Stimulated activated CD4-positive, alpha-beta T cell treated with anti-CD3 and anti-CD28 coated beads, Interleukin-12 subunit alpha, Interleukin-12 subunit beta, amount 100 ng/mL, for 4 hours (primary cell): ENCODE measurements at regions not wholly inside any gene's neighbourhood (a gene's known extent, or its start where the extent isn't known, plus 50 kb on each side); places are given as distances from the start of the nearest gene placed in this dataset.
"Not testable (repeated sequence)": the region's sequence is repeated elsewhere in the genome, so short reads cannot be mapped to it uniquely, and the experiment has no call there.

Experiments
- DNase-seq: peaks from one replicate; pipeline ENCODE4 v3.0.0-alpha.2; 2020

GRCh38 chr4:54842656-54843055 lies 184.9 kb downstream of the KIT start:
- DNase-seq: no peak

GRCh38 chr4:54842226-54842625 lies 184.5 kb downstream of the KIT start:
- no peak for DNase-seq

- DNase-seq: no peak
Observed at GRCh38 chr4:54840992-54841768, 183.4 kb downstream of the KIT start.

GRCh38 chr4:54840430-54840829 lies 182.7 kb downstream of the KIT start:
- no peak for DNase-seq

GRCh38 chr4:54838301-54838700 lies 180.5 kb downstream of the KIT start:
- no peak for DNase-seq

DNA sequence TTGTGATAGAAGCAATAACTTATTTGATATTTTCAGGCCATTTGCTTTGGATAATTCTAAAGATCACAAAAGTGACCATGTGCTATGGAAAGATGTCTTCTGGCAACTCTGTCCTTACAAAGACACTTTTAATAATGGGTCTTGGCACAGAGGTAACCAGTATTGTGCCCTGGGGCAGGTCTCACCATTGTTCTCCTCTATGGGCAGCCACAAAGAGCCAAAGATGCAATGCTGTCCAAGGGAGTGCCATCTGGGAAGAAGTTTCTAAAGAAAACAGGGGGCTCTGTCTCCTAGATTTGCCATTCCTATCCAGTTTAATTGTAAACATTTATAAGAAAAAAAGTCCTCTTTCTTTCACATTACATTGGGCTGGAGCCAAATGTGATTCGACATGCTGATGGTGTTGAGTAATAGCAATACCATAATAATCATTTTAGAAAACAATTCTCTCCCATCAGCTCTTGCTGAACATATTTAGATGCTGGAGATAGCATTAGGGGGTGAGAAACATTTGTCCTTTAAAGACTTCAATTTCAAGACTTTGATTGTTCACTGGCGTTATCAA lies 179.9 kb downstream of the KIT start:
- no peak for DNase-seq

GRCh38 chr4:54828361-54828760 lies 170.6 kb downstream of the KIT start:
- DNase-seq: not testable (repeated sequence)

DNA sequence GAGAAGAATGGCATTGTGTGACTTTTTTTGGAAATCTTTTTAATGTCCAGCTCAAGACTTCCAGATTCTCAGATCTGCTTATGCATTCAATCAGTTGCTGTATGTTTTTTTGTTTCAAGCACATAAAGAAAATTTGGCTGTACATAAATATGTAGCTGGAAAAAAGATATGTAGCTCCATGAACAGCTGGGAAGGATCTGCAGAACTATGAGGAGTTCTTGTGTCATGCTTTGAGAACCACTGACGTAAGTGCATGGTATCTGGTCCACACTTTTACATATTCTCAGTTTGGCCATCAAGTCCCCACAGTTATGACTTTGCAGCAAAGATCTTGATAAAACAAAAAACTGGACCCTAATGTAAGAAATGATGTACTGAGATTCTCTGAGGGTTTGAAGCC lies 165.9 kb downstream of the KIT start:
- no peak for DNase-seq

DNA sequence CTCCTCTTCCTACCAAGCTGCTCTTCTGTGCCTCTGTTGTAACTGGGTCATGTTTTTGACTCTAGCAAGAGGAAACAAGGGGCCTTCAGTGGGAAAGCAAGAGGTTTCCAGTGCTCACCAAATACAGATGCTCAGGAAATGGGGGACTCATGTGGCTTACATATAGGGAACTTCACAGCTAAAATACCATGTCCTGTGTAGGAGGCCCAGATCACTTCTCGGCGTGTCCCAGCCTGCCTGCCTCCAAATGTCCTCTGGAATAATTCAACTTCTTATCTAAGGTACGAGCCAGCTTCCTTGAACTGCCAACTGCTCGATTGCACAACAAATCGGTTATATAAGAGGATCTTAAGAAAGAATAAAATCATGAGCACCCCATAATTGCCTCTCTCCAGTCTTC lies 161.3 kb downstream of the KIT start:
- DNase-seq: no peak

DNA sequence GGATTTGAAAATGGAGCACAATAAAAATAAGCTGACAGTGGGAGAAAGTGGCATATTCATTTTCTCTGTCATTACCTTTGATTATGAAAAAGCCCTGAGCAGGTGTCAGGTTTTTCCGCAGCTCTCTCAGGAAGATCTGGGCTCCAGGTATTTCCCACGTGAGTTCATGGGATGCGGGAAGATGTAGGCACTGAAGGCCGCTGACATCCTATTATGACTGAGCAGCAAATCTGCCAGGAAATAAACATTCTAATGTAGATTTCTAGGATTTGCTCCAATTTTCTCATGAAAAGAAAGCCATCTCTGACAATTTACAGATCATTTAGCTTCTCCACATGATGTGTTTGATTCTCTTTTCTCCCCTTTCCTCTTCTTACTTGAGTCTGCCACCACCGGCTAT lies 160.7 kb downstream of the KIT start:
- DNase-seq: no peak

DNA sequence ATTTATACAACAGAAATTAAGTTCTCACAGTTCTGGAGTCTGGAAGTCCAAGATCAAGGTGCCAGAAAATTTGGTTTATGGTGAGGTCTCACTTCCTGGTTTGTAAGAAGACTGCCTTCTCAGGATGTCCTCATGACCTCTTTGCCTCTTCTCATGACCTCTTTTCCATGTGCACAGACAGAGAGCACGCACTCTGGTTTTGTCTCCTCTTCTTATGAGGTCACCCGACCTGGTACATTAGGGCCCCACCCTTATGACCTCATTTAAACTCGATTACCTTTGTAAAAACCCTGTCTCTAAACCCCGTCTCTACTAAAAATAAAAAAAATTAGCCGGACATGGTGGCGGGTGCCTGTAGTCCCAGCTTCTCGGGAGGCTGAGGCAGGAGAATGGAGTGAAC lies 155.9 kb downstream of the KIT start:
- no peak for DNase-seq

DNA sequence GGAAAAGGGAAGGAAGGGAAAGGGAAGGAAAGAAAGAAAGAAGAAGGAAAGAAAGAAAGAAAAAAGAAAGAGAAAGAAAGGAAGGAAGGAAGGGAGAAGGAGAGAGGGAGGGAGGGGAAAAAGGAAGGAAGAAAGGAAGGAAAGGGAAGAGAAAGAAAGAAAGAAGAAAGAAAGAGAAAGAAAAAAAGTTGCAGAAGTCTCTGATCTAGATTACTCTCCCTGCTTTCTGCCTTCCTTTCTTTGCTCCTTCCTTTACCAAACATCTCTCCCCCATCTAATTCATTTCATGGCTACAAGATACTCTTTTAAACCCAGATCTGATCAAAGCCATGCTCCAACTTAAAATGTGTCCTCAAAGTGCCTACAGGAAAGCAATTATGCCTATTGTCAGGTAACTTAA lies 148.6 kb downstream of the KIT start:
- DNase-seq: no peak

GRCh38 chr4:54802336-54802735 lies 144.6 kb downstream of the KIT start:
- DNase-seq: no peak

- DNase-seq: no peak
Observed at GRCh38 chr4:54800831-54801530, 143.2 kb downstream of the KIT start.

DNA sequence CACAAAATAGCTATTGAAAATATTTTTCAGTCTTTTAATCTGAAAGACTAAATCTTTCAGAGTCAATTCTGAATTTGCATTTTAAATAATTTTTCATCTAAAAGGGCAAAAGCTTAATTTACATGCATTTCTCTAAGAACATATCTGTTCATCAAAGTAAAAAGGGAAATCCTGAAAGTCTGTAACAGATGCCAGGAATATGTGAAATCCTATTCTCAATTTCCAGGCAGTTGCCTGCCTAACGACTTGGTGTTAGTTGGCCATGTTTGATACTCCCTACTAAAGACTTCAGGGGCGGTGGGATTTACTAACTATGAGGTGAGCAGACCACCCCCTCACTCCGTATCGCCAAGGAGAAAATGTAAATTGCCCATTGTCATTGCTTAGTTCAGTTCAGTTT lies 136.8 kb downstream of the KIT start:
- DNase-seq: no peak

GRCh38 chr4:54793856-54794422 lies 136.2 kb downstream of the KIT start:
- no peak for DNase-seq
